NCI-H748 treated with DMSO at 0.1 percent for 48 hours (cell line): ENCODE measurements at regions not wholly inside any gene's neighbourhood (a gene's known extent, or its start where the extent isn't known, plus 50 kb on each side); places are given as distances from the start of the nearest gene placed in this dataset.

Experiments
- DNase-seq: peaks from one replicate; lab custom pipeline; 2025; lab: John Stamatoyannopoulos, UW

DNA sequence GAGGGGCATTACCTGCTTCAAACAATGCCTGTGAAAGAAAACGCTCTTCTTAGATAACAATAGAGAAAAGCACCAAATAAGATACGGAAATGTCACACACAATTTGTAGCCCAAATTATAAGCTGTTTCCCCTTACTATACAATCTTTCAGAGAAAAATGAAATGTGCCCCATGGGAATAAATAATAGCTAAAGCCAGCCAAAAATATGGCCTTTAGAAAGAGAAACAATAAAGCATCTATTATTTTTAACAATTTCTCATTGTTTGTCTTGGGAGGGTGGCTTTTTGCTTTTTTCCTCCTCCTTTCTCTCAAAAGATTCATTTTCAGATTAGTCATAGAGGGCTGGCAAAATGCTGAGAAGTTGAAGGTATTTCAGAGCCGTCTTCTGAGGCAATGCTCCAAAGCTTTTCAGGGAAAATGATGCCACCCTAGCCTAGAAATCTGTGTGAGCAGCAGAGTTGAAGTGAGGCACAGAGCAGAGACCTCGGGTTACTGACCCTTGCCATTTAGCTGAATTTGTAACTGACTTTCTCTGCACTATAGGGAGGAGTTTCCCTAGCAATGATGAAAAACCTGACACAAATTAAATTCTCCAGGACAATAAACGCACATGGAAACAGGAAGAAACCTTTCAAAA, 86.3 kb upstream of the PRICKLE2 start:
- DNase-seq: no peak

DNA sequence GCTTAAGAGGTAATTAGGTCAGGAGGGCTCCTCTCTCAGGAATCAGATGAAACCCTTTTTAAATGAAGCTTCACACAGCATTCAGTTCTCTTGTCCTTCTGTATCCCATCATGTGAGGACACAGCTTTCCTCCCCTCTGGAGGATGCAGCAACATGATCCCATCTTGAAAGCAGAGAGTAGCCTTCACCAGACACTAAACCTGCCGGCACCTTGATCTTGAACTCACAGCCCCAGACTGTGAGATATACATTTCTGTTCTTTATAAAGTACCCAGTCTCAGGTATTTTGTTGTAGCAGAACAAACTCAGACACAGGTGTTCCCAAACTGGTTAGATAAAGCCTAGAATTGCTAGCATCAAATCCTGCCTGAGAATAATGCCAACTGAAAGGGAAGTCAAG, 83.7 kb upstream of the PRICKLE2 start:
- DNase-seq: no peak

GRCh38 chr3:64306745-64307144, 81.5 kb upstream of the PRICKLE2 start:
- DNase-seq: no peak

DNA sequence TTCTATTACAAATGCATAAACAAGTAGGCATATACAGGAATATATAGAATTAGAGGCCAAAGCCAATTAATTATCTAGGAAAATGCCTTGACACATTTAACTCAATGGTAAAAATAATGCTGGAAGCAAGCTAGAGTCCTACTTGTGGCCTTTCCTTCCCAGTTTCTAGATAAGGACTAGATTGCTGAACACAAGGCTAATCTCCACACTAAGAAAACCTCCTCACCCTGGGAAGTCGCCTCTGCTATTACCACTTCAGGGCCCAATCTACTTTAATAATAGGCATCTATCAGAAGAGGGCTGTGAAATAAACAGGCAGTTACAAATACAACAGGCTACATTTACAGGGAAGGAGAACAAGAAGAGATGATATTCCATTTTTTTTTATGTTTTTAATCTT, 80.5 kb upstream of the PRICKLE2 start:
- no peak for DNase-seq

DNA sequence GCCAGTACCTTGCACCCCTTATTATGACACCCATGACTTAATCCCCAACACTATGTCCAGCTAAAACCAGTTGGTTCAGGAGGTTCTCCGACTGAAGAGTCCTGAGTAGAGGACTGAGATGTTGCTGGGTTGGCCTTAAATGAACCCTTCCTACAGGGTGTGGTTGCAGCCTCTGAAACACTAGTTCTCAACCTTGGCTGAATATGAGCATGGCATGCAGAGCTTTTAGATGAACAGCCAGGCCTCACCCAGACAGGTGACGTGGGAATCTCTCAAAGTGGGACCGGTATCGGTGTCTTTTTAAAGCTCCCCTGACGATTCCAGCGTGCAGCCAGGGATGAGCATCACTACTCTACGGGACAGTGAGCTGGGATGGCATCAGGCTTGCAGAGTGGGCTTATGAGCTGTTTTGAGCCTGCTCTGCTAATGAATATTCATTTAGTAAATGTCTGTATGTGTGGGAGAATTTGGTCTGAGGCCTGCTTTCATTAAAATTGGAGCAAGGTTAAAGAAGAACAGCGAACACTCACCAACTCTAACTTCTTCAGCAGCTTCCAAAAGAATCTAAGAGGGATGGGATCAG, 79.7 kb upstream of the PRICKLE2 start:
- DNase-seq: no peak

DNA sequence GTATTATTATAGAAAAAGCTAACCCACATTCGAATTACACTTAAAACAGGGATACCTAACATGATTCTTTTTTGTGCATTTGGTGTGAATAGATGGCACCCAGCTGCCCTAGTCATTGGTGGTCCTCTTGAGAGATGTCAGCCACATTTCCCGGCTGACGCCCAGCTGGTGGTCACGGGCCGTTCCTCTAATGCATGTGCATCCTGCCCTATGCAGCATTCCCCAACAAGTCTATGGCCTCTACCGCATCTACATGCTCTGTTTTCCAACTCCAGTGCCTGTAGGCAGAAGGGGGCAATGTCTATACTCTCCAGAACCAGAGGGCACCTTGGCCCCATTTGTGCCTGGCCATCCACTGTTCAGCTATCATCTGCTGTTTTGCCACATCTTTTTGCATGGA, 78.6 kb upstream of the PRICKLE2 start:
- DNase-seq: no peak

DNA sequence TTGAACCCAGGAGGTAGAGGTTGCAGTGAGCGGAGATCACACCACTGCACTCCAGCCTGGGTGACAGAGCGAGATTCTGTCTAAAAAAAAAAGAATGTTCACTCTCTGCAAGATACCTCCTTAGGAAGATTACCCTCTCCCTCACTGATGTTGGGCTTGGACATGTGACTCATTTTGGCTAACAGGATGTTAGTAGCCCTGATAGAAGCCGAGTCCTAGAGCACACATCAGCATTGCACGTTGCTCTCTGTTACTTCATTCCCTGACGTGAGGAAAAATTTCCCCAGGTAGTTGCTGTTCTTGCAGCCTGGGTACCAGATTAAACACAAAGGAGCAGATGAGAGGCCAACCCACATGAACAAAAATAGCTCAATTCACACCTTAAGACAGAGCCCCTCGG, 78.1 kb upstream of the PRICKLE2 start:
- no peak for DNase-seq

DNA sequence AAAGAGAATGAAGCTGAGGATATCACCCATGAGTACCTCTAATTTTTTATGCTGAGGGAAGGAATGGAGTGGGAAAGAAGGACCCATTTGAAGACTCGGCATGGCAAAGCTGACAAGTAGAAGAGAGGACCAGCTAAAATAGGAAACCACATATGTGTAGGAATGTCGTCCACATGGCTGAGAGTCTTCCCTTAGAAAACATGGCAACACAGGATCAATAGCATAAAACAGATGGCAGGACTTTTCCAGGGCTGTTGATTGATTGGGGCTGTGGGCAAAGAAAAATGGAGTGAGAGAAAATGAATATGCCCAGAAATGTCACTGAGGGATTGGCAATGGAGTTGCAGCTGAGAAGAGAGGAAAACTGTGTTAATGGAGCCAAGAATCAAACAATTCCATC, 76.2 kb upstream of the PRICKLE2 start:
- no peak for DNase-seq

DNA sequence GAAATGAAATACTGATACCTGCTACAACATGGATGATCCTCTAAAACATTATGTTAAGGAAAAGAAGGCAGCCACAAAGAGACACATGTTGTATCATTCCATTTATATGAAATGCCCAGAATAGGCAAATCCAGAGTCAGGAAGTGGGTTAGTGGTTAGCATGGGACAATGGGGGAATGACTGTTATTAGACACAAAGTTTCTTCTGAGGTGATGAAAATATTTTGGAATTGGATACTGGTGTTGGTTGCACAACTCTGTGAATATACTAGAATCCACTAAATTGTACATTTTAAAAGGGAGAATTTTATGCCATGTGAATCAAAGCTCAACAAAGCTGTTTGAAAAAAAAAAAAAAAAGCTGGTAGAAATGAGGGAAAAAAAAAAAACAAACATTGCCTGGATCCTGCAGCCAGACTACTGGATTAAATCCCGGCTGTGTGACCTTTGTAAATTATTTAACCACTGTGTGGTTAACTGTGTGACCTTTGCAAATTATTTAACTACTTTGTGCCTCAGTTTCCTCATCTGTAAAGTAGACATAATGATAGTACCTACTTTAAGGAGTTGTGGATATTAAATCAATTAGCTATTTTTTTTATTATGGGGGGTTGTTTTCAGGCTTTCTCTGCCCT, 75.6 kb upstream of the PRICKLE2 start:
- DNase-seq: no peak

DNA sequence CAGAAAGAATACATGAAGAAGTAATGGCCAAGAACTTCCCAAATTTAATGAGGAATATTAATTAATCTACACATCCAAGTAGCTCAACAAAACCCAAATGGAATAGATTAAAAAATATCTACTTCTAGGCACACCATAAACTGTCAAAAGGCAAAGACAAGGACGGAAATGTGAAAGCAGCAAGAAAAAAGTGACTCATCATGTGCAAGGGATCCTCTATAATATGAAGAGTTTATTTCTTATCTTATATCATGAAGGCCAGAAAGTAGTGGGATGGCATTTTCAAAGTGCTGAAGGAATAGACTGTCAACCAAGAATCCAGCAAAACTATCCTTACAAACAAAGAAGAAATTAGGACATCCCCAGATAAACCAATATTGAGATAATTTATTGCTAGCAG, 73.9 kb upstream of the PRICKLE2 start:
- DNase-seq: no peak

DNA sequence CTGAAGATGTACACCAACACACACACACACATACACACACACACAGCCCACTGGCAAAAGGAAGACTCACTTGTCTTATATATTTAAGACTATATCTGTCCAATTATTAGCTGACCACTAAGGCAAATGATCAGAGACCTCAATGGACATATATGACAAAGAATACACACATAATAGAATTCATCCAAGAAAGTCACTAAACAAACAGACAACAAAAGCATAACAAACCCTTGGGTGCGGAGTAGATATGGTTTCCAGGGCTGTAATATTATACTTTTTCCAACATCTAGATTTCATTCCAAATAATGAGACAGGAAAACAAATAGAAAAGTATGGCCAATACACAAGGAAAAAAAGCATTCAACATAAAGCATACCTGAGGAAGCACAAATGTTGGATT, 72.3 kb upstream of the PRICKLE2 start:
- DNase-seq: no peak

DNA sequence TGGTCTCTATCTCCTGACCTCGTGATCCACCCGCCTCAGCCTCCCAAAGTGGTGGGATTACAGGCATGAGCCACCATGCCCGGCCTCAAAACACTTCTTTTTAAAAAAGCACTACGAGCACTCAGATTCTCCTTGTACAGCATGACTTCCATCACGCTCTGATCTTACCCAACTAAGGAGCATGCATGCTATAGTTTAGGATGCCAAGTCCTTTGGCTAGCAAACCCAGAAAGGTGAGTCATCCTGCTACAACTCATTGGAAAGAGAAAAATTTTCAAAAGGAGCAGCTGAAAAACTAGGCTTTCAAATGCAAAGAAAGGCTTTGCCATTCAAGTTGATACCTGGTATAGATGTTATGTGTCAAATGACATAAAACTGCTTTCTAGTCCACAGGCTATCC, 70.3 kb upstream of the PRICKLE2 start:
- no peak for DNase-seq

GRCh38 chr3:64294771-64295170, 69.5 kb upstream of the PRICKLE2 start:
- no peak for DNase-seq

DNA sequence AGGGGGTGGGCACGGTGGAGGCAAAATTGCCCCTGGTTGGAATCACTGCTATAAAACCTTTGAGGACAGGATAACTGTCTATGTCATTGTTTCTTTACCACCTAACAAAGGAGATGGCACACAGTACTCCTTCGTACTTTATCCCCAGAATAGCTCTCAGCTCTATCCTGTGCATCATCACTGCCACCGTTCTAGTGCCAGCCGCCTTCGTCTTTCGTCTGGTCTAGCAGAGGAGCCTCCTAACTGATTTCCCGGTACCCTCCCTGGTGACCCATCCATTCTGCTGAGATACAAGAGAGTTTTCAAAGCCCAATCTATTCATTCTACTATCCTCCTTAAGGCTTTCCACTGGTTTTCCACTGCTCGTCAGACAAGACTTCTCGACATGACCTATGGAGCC, 67.9 kb upstream of the PRICKLE2 start:
- DNase-seq: no peak

GRCh38 chr3:64291956-64292355, 66.7 kb upstream of the PRICKLE2 start:
- DNase-seq: no peak

- DNase-seq: no peak
Observed at GRCh38 chr3:64291345-64291744, 66.1 kb upstream of the PRICKLE2 start.

- DNase-seq: no peak
Observed at GRCh38 chr3:64290864-64291263, 65.6 kb upstream of the PRICKLE2 start.

GRCh38 chr3:64290161-64290560, 64.9 kb upstream of the PRICKLE2 start:
- no peak for DNase-seq

- no peak for DNase-seq
Observed at GRCh38 chr3:64289622-64290021, 64.4 kb upstream of the PRICKLE2 start.

- no peak for DNase-seq
Observed at GRCh38 chr3:64278625-64279024, 53.4 kb upstream of the PRICKLE2 start.

- DNase-seq: no peak
Observed at GRCh38 chr3:64276131-64276530, 50.9 kb upstream of the PRICKLE2 start.
